NCI-H1048 (cell line): ENCODE measurements at regions not wholly inside any gene's neighbourhood (a gene's known extent, or its start where the extent isn't known, plus 50 kb on each side); places are given as distances from the start of the nearest gene placed in this dataset.
"Not testable (repeated sequence)": the region's sequence is repeated elsewhere in the genome, so short reads cannot be mapped to it uniquely, and the experiment has no call there.

Experiments used
- DNase-seq: peaks from one replicate; lab custom pipeline; 2025; lab: John Stamatoyannopoulos, UW

- DNase-seq = no peak
Measured at GRCh38 chr4:27638163-27638915, 777.7 kb downstream of the STIM2 start.

GRCh38 chr4:27643101-27643500 is 782.5 kb downstream of the STIM2 start:
- no peak for DNase-seq

- DNase-seq = no peak
Measured at GRCh38 chr4:27648416-27648815, 787.8 kb downstream of the STIM2 start.

GRCh38 chr4:27662426-27662825 is 801.8 kb downstream of the STIM2 start:
- no peak for DNase-seq

GRCh38 chr4:27666943-27667342 is 806.3 kb downstream of the STIM2 start:
- no peak for DNase-seq

- no peak for DNase-seq
Measured at GRCh38 chr4:27668001-27668400, 807.4 kb downstream of the STIM2 start.

- no peak for DNase-seq
Measured at GRCh38 chr4:27678027-27678426, 817.4 kb downstream of the STIM2 start.

GRCh38 chr4:27684610-27685011 is 824.0 kb downstream of the STIM2 start:
- DNase-seq = no peak

- DNase-seq = no peak
Measured at GRCh38 chr4:27685091-27685490, 824.5 kb downstream of the STIM2 start.

- no peak for DNase-seq
Measured at GRCh38 chr4:27685947-27686346, 825.3 kb downstream of the STIM2 start.

- peak; percentile 54 for DNase-seq
Measured at GRCh38 chr4:27692158-27692557, 831.5 kb downstream of the STIM2 start.

- DNase-seq = no peak
Measured at GRCh38 chr4:27692868-27693634, 832.4 kb downstream of the STIM2 start.

GRCh38 chr4:27696257-27696656 is 835.6 kb downstream of the STIM2 start:
- not testable (repeated sequence) for DNase-seq

GRCh38 chr4:27701606-27702005 is 841.0 kb downstream of the STIM2 start:
- DNase-seq = no peak

GRCh38 chr4:27702730-27703431 is 842.2 kb downstream of the STIM2 start:
- DNase-seq = no peak

- DNase-seq = no peak
Measured at GRCh38 chr4:27703771-27704170, 843.1 kb downstream of the STIM2 start.

GRCh38 chr4:27711041-27711440 is 850.4 kb downstream of the STIM2 start:
- DNase-seq = no peak

- DNase-seq = no peak
Measured at GRCh38 chr4:27714073-27714472, 853.4 kb downstream of the STIM2 start.

GRCh38 chr4:27716693-27717430 is 856.2 kb downstream of the STIM2 start:
- no peak for DNase-seq

- DNase-seq = no peak
Measured at GRCh38 chr4:27717431-27717755, 856.8 kb downstream of the STIM2 start.

- DNase-seq = no peak
Measured at GRCh38 chr4:27720010-27720766, 859.5 kb downstream of the STIM2 start.

GRCh38 chr4:27721193-27721592 is 860.6 kb downstream of the STIM2 start:
- no peak for DNase-seq
